ENCODE measurements at regions not wholly inside any gene's neighbourhood (a gene's known extent, or its start where the extent isn't known, plus 50 kb on each side); places are given as distances from the start of the nearest gene placed in this dataset.
A peak's percentile ranks its signal among the peaks of the same experiment; 100 is the strongest.

GRCh38 chr13:76758738-76759137 lies 127.5 kb downstream of the KCTD12 start:
- H3K27me3 ChIP-seq = no peaks in the 10 kb centered on the region
- H3K4me1 ChIP-seq = no peaks in the 10 kb centered on the region
- H3K36me3 ChIP-seq = no peaks in the 10 kb centered on the region
- DNase-seq = no peak
- H3K9me3 ChIP-seq = no peaks in the 10 kb centered on the region
- H3K27ac ChIP-seq = no peak overlapping the region
- no peak for TF ChIP-seq CTCF (IDR thresholded peaks at IDR 0.05)
- TF ChIP-seq POLR2A (IDR thresholded peaks at IDR 0.05) = no peak
- intact Hi-C loops (cut with DNase I; ENCODE audit: low total_unique reads) = no loop called here
- no peak overlapping the region for H3K4me3 ChIP-seq

- DNase-seq = no peak
- no peak for TF ChIP-seq CTCF (IDR thresholded peaks at IDR 0.05)
- TF ChIP-seq POLR2A (IDR thresholded peaks at IDR 0.05) = no peak
- no peaks in the 10 kb centered on the region for H3K27me3 ChIP-seq
- no peaks in the 10 kb centered on the region for H3K4me1 ChIP-seq
- no peak overlapping the region for H3K4me3 ChIP-seq
- intact Hi-C loops (cut with DNase I; ENCODE audit: low total_unique reads) = no loop called here
- no peaks in the 10 kb centered on the region for H3K9me3 ChIP-seq
- H3K36me3 ChIP-seq = no peaks in the 10 kb centered on the region
- H3K27ac ChIP-seq = no peak overlapping the region
These were observed 127.9 kb downstream of the KCTD12 start for GRCh38 chr13:76758257-76758656.

- no peak overlapping the region for H3K4me3 ChIP-seq
- DNase-seq = no peak
- no peaks in the 10 kb centered on the region for H3K9me3 ChIP-seq
- H3K27ac ChIP-seq = no peak overlapping the region
- H3K36me3 ChIP-seq = no peaks in the 10 kb centered on the region
- intact Hi-C loops (cut with DNase I; ENCODE audit: low total_unique reads) = no loop called here
- TF ChIP-seq CTCF (IDR thresholded peaks at IDR 0.05) = no peak
- H3K27me3 ChIP-seq = no peaks in the 10 kb centered on the region
- H3K4me1 ChIP-seq = no peaks in the 10 kb centered on the region
These were observed 129.8 kb downstream of the KCTD12 start for GRCh38 chr13:76756451-76756850.

- Histone ChIP-seq H3K27me3 (no peaks in the 10 kb centered on the region), H3K27ac (no peak overlapping the region), H3K9me3 (no peaks in the 10 kb centered on the region), H3K4me3 (no peak overlapping the region), H3K4me1 (no peaks in the 10 kb centered on the region), H3K36me3 (no peaks in the 10 kb centered on the region)
- peak in 1 of 2 donors; percentile 34 for DNase-seq
- intact Hi-C loops (cut with DNase I; ENCODE audit: low total_unique reads) = no loop called here
- TF ChIP-seq POLR2A (IDR thresholded peaks at IDR 0.05) = no peak
These were observed 131.8 kb downstream of the KCTD12 start for GRCh38 chr13:76754414-76754813.

- no peaks in the 10 kb centered on the region for H3K36me3 ChIP-seq
- DNase-seq = no peak
- TF ChIP-seq POLR2A (IDR thresholded peaks at IDR 0.05) (no peak), CTCF (IDR thresholded peaks at IDR 0.05) (no peak)
- H3K4me3 ChIP-seq = no peak overlapping the region
- H3K4me1 ChIP-seq = no peaks in the 10 kb centered on the region
- intact Hi-C loops (cut with DNase I; ENCODE audit: low total_unique reads) = no loop called here
- H3K9me3 ChIP-seq = no peaks in the 10 kb centered on the region
- H3K27ac ChIP-seq = no peak overlapping the region
- no peaks in the 10 kb centered on the region for H3K27me3 ChIP-seq
These were observed 134.9 kb downstream of the KCTD12 start for GRCh38 chr13:76751278-76751677.

GRCh38 chr13:76750126-76750525 lies 136.1 kb downstream of the KCTD12 start:
- TF ChIP-seq POLR2A (IDR thresholded peaks at IDR 0.05) = no peak
- TF ChIP-seq CTCF (IDR thresholded peaks at IDR 0.05) = no peak
- H3K9me3 ChIP-seq = no peaks in the 10 kb centered on the region
- H3K27ac ChIP-seq = no peak overlapping the region
- no peaks in the 10 kb centered on the region for H3K4me1 ChIP-seq
- H3K36me3 ChIP-seq = no peaks in the 10 kb centered on the region
- intact Hi-C loops (cut with DNase I; ENCODE audit: low total_unique reads) = no loop called here
- no peak for DNase-seq
- H3K27me3 ChIP-seq = no peaks in the 10 kb centered on the region
- H3K4me3 ChIP-seq = no peak overlapping the region
